T follicular helper cell (primary cell): ENCODE measurements at regions not wholly inside any gene's neighbourhood (a gene's known extent, or its start where the extent isn't known, plus 50 kb on each side); places are given as distances from the start of the nearest gene placed in this dataset.

ENCODE experiments used
- DNase-seq: peaks from one replicate; pipeline ENCODE4 v3.0.0-alpha.2; 2020; ENCODE audit warnings: low read depth

GRCh38 chr6:6840831-6841291 lies 252.3 kb downstream of the LY86 start:
- no peak for DNase-seq

GRCh38 chr6:6841571-6841970 lies 253.1 kb downstream of the LY86 start:
- no peak for DNase-seq

DNA sequence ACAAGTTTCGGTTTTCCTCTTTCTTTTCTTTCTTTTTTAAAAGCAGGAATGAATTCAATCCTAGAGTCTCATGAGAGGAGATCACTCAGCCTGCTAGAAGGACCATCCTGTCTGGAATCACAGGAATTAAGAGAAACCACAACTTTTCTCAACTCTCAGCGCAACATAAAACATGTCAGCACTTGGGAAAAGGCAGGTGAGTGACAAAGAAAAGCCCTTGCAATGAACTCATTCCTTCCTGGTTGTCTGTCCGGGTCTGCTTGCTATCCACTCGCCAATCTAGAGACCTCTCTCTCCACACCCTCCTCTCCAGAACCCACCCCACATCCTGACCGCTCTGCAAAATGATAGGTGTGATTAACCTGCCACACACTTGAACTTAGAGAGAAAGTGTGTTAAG lies 253.8 kb downstream of the LY86 start:
- DNase-seq: no peak

- DNase-seq: no peak
Observed at GRCh38 chr6:6843057-6843627, 254.6 kb downstream of the LY86 start.

DNA sequence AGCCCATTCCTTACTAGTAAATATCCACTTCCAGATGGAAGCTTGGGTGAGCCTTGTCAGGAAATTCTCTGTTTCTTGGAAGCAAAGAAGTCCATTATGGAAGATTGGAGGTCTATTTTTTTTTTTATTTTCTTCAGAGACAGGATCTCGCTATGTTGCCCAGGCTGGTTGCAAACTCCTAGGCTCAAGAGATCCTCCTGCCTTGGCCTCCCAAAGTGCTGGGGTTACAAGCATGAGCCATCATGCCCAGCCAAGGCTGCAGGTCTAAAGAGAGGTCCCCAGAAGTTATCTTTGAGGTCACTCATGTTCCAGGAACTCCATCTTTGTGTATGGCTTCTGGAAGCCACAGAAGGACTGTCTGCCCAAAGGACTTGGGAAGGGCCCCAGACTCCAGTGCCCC lies 255.3 kb downstream of the LY86 start:
- DNase-seq: no peak

DNA sequence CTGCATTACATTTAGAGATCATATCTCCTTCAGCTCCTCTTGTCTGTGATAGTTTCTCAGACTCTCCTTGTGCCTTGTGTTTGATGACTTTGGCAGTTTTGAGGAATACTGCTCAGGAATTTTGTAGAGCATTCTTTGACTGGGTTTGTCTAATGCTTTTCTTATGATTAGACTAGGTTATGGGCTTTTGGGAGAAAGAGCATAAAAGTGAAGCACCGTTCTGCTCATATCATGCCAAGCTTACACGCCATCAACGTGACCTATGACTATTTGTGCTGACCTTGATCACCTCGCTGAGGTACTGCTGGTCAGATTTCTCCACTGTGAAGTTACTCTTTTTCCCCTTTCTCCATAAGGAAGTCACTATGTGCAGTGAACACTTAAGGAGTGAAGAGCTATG lies 256.0 kb downstream of the LY86 start:
- no peak for DNase-seq

DNA sequence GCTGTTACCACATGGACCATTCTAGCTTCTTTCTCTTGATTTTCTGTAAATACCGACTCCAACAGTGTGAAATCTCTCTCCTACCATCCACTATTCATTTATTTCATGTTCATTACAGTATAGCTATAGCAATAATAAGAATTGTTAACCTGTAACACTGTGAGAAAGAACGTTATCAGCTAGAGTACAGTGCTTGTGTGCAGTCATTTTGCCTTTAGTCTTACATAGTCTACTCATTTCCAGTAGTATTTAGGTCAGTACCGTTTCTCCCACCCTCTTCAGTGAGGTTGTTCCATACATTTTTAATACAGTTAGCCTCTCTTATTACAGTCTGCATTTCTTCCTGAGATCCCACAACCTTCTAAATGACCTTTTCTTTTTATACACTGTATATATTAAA lies 257.1 kb downstream of the LY86 start:
- no peak for DNase-seq

GRCh38 chr6:6847591-6847990 lies 259.1 kb downstream of the LY86 start:
- DNase-seq: no peak

DNA sequence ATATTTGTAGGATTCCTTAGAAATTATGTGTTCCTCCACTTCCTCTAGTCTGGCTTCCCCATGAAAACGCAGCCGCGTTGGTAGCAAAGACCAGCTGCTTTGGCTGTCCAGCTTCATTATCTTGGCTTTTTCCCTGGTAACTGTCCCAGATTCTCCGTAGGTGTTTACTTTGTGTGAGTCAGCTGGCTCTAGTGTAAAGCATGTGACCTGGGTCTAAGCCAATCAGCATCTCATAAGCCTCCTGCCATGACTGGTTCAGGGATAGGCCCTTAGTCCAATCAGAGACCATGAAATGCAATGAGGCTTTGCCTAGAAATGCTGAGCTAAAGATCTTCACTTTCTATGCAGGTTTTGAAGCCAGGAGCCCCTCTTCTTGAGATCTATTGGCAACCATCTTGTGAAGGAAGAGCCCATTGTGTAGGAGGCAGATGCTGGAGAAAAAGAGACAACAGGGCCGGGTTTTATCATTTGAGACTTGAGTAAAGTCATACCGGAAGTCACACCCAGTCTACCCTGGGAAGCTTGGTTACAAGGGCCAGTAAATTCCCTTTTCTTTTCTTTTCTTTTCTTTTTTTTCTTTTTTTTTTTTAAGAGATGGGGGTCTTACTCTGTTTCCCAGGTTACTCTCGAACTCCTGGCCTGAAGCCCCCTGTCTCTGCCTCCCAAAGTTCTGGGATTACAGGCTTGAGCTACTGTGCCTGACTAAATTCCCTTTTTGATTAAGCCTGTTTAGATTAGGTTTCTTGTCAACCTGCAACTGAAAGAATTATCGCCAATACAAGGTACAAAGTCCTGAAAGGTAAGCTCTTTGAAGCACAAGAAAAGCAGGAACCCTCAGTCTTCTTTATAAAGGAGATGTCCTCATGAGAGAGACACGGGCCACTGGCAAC lies 256.5 kb upstream of the RREB1 start:
- DNase-seq: no peak

GRCh38 chr6:6851949-6852261 lies 255.9 kb upstream of the RREB1 start:
- no peak for DNase-seq

- no peak for DNase-seq
Observed at GRCh38 chr6:6856538-6857523, 250.9 kb upstream of the RREB1 start.

- DNase-seq: no peak
Observed at GRCh38 chr6:6857528-6857927, 250.2 kb upstream of the RREB1 start.

DNA sequence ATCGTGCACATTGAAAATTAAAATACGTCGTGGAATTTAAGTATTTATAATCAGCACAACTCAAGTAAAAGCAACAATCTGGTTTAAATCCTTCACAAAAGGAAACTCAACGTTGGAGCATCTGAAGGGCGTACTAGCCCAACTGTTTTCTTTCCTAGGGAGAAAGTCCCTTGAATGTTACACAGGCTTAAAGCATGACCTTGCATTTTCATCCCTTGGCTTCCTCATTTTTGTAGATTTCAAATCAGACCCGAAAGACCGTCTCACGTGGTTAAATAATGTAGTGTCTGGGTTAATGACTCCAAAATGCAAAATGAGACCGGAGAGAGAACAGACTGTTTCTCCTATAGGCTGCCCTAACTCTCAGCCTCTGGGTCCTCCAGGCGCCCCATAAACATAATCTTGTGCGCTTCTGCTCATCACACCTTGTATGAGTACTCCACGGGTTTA lies 249.2 kb upstream of the RREB1 start:
- no peak for DNase-seq

GRCh38 chr6:6859105-6859504 lies 248.7 kb upstream of the RREB1 start:
- no peak for DNase-seq

- DNase-seq: no peak
Observed at GRCh38 chr6:6859722-6860121, 248.0 kb upstream of the RREB1 start.

DNA sequence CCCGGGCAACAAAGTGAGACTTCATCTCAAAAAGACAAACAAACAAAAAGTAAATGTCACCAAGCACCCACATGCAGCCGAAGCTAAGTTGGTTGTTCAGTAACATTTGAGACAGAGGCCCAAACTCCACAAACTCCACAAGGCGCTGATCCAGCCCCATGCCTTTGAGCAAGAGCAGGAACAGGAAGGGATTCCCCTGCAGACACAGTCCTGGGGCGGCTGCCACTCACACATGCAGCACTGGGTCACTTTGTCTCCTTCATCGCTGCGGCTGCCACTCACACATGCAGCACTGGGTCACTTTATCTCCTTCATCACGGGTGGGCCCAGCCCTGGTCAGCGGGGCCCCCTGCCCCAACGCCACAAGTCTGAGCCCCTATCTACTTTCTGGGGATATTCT lies 246.9 kb upstream of the RREB1 start:
- no peak for DNase-seq

DNA sequence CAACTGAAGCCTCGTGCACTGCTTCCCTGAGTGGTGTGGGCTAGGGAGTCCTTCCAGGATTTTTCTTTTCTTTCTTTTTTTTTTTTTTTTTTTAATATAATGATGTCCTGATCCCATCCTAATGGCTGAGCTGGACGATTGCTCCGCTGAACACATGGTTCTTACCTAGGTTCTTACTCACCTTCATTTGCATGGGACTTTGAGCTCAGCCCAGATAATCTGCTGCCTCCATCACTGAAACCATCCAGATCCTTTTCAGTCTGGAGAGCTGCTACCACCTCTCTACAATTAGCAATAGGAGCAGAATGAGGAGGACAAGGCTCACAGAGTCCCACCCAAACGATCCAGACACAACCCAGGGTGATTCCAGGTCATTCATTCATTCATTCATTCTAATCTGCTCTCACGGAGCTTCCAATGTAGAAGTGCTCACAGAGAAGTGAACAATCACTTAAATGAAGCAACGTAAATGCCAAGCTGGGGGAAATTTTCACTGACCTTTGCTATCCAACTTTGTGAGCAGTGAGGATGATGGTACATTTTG lies 246.3 kb upstream of the RREB1 start:
- no peak for DNase-seq

DNA sequence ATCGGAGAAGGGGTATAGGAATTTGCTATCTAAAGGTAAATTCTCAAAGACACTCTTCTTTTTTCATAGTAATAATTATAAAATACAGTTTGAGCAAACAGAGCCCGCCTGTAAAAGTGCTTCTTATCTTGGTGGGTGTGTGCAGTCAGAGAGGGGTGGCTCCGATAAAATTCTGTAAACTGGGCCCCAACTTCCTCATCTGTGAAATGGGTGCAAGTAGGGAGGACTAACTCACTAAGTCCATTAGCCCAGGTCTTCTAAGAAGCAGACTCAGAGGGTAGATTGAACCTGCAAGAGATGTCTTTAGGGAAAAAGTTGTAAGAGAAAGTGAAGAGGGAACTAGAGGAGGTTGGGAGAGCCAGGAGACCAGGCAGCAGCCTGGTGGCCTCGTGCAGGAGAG lies 245.8 kb upstream of the RREB1 start:
- no peak for DNase-seq

GRCh38 chr6:6863970-6864639 lies 243.7 kb upstream of the RREB1 start:
- no peak for DNase-seq

- DNase-seq: no peak
Observed at GRCh38 chr6:6865611-6866010, 242.2 kb upstream of the RREB1 start.

DNA sequence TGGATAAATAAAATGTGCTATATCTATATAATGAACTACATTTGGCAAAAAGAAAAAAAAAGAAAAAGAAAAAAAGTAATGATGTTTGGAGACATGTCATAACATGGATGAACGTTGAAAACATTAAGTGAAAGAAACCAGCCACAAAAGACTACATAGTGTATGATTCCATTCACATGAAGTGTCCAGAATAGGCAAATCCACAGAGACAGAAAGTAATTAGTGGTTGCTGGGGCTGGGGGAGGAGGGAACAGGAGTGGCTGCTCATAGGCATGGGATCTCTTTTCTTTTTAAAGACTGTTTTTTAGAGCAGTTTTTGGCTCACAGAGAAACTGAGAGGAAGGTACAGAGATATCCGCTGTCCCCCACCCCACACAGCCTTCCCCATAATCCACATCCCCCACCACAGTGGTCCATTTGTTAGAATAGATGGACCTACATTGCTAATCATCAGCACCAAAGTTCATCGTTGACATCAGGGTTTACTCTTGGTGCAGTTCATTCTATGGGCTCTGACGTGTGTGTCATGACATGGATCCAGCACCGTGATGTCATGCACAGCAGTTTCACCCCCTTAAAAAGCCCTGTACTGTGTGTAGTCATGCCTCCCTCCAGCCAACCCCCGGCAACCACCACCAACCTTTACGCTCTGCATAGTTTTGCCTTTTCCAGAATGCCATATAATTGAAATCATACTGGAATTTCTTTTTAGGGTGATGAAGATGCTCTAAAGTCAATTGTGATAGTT lies 240.9 kb upstream of the RREB1 start:
- no peak for DNase-seq
